ENCODE measurements at regions not wholly inside any gene's neighbourhood (a gene's known extent, or its start where the extent isn't known, plus 50 kb on each side); places are given as distances from the start of the nearest gene placed in this dataset.
"Not testable (repeated sequence)": the region's sequence is repeated elsewhere in the genome, so short reads cannot be mapped to it uniquely, and the experiment has no call there.

DNA sequence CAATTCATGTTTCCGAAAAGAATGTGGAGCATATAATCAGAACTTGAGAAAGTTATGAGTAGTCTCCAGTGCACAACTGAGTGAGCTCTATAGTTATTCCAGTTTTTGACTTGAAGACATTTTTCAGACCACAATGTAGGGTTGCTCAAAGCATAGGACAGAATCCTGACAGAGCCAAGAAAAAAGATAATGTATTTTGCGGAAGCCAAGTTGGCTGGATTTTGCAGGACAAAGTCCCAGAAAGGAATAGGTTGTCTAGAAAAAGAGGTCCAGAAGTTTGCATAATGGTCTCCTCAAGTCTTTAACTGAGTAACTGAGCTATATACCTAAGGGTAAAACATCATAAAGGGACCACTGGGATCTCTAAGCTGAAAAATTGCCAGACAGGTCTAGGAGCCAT lies 1028.0 kb downstream of the TAF11L14 start:
- Histone ChIP-seq H4K20me1 (replicated peaks; ENCODE audit: control insufficient read depth, insufficient read depth, low read length) (no peaks in the 10 kb centered on the region), H3K27ac (ENCODE audit: extremely low read depth, low read depth, low read length) (no peak overlapping the region), H3K9me1 (ENCODE audit: control insufficient read depth, insufficient read depth, low read length) (no peaks in the 10 kb centered on the region), H3K4me1 (replicated peaks in 1 of 2; ENCODE audit: control insufficient read depth in 2 of 2, insufficient read depth in 2 of 2, low read length in 2 of 2) (no peaks in the 10 kb centered on the region; a peak in 1 of 5 replicates), H2AFZ (ENCODE audit: low read depth, low read length) (no peak overlapping the region), H3K4me3 (no peak overlapping the region), H3K79me2 (ENCODE audit: control insufficient read depth, insufficient read depth, low read length) (no peaks in the 10 kb centered on the region), H3K27me3 (ENCODE audit: control insufficient read depth in 2 of 2, insufficient read depth in 2 of 2, low read length in 2 of 2) (no peaks in the 10 kb centered on the region), H3K9me3 (replicated peaks; ENCODE audit: control insufficient read depth, insufficient read depth, low read depth, low read length) (no peaks in the 10 kb centered on the region), H3K9ac (ENCODE audit: insufficient read depth in 1 of 2, low read depth in 2 of 2, low read length in 2 of 2) (no peak overlapping the region), H3K4me2 (ENCODE audit: insufficient read depth, low read length) (no peak overlapping the region), H3K36me3 (ENCODE audit: control insufficient read depth, insufficient read depth, low read length) (no peaks in the 10 kb centered on the region)
- TF ChIP-seq MIER1 (IDR thresholded peaks at IDR 0.05; ENCODE audit: low read depth) (no peak), POLR2AphosphoS5 (IDR thresholded peaks at IDR 0.05; ENCODE audit: control insufficient read depth, insufficient read depth, low read depth, low read length) (no peak), ZBTB9 (CRISPR knock-in tag; IDR thresholded peaks at IDR 0.05) (no peak), SLC30A9 (CRISPR knock-in tag; IDR thresholded peaks at IDR 0.05) (no peak), ZNF696 (CRISPR knock-in tag; conservative IDR thresholded peaks at IDR 0.05) (no peak)
- WGBS (ENCODE audit: insufficient coverage, low coverage, missing lambda C conversion rate) = 10% methylated on average over 2 of the region's 2 CpGs
- no TSS peak for BruUV-seq (replicated peaks)
- no peak for FAIRE-seq
- in situ Hi-C loops (cut with MboI) = no loop called here
- ChIA-PET CTCF (ENCODE audit: low intra/inter-chr PET ratio) (no interaction called here), POLR2A (no interaction called here)
- DNase-seq (ENCODE audit: extremely low read depth in 1 of 4, low spot score in 3 of 4) = no peak
- intact Hi-C loops (cut with micrococcal nuclease) = no loop called here
- no peak for ATAC-seq

DNA sequence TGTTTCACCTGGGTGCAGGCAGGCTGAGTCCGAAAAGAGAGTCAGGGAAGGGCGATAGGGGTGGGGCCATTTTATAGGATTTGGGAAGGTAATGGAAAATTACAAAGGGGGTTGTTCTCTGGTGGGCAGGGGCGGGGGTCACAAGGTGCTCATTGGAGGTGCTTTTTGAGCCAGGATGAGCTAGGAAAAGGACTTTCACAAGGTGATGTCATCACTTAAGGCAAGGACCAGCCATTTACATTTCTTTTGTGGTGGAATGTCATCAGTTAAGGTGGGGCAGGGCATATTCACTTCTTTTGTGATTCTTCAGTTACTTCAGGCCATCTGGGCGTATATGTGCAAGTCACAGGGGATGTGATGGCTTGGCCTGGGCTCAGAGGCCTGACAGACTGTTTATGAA lies 1040.0 kb downstream of the TAF11L14 start:
- H3K27ac ChIP-seq (ENCODE audit: extremely low read depth, low read depth, low read length); H3K79me2 ChIP-seq (ENCODE audit: control insufficient read depth, insufficient read depth, low read length); H3K36me3 ChIP-seq (ENCODE audit: control insufficient read depth, insufficient read depth, low read length); BruUV-seq (replicated peaks); FAIRE-seq; CTCF ChIA-PET (ENCODE audit: low intra/inter-chr PET ratio); H3K9ac ChIP-seq (ENCODE audit: insufficient read depth in 1 of 2, low read depth in 2 of 2, low read length in 2 of 2); ATAC-seq; H3K9me1 ChIP-seq (ENCODE audit: control insufficient read depth, insufficient read depth, low read length); intact Hi-C loops (cut with micrococcal nuclease); in situ Hi-C loops (cut with MboI); H3K27me3 ChIP-seq (ENCODE audit: control insufficient read depth in 2 of 2, insufficient read depth in 2 of 2, low read length in 2 of 2); H3K4me2 ChIP-seq (ENCODE audit: insufficient read depth, low read length); DNase-seq (ENCODE audit: extremely low read depth in 1 of 4, low spot score in 3 of 4); H3K4me3 ChIP-seq; H3K4me1 ChIP-seq (replicated peaks in 1 of 2; ENCODE audit: control insufficient read depth in 2 of 2, insufficient read depth in 2 of 2, low read length in 2 of 2); H2AFZ ChIP-seq (ENCODE audit: low read depth, low read length); H4K20me1 ChIP-seq (replicated peaks; ENCODE audit: control insufficient read depth, insufficient read depth, low read length); POLR2A ChIA-PET; H3K9me3 ChIP-seq (replicated peaks; ENCODE audit: control insufficient read depth, insufficient read depth, low read depth, low read length): not testable (repeated sequence)
- 2% methylated on average over 4 of the region's 4 CpGs for WGBS (ENCODE audit: insufficient coverage, low coverage, missing lambda C conversion rate)
